Stimulated activated CD8-positive, alpha-beta memory T cell treated with anti-CD3 and anti-CD28 coated beads, Interleukin-7, amount 100 ng/mL, for 48 hours (primary cell): ENCODE measurements at regions not wholly inside any gene's neighbourhood (a gene's known extent, or its start where the extent isn't known, plus 50 kb on each side); places are given as distances from the start of the nearest gene placed in this dataset.

Experiments used
- DNase-seq, 2 donors: peaks; one replicate each; pipeline ENCODE4 v3.0.0-alpha.2; 2020; ENCODE audit warnings: low read depth in 1 of 2; ENCODE audit errors: extremely low read depth in 1 of 2

DNA sequence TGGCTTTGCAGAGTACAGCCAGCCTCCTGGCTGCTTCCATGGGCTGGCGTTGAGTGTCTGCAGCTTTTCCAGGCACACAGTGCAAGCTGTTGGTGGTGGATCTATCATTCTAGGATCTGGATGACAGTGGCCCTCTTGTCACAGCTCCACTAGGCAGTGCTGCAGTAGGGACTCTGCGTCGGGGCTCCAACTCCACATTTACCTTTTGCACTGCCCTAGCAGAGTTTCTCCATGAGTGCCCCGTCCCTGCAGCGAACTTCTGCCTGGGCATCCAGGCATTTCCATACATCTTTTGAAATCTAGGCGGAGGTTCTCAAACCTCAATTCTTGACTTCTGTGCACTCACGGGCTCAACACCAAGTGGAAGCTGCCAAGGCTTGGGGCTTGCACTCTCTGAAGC, 1697.3 kb upstream of the MIR17HG start:
- no peak for DNase-seq

DNA sequence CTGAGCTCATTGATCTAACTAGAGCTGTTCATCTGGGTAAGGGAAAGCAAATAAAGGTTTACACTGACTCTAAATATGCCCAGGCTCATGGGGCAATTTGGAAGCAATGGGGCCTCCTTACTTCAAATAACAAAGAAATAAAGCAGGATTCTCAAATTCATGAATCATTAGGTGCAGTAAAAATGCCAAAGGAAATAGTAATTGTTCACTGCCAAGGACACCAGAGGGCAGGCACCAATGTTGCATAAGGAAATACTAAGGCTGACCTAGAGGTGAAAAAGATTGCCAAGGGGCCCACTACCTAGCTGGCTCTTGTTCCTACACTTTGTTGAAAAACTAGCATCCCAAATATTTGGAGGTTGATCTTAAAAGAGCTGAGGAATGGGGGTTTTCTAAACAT, 1686.7 kb upstream of the MIR17HG start:
- DNase-seq = no peak

DNA sequence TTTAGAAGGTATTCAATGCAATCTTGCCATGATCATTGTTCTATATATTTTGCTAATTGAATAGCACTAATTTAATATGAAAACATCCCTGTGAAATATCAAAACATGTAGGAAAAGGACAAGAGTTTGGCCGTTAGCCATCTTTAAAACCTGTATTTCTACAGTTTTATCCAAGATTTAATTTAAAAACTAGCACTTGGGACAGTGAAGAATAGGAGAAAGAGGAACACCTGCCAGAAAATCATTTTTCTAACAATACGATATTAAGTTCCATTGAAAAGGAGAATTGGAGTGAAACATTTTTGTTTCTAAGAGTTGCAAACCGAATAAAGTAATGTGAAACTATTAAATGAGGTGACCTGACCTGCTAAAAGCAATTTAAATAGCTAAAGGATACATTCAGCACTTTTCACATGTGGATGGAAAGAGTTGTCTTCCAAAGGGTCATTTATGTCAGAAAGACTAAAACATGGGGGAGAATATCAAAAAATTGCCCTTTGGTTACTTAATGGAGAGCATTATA, 1673.6 kb upstream of the MIR17HG start:
- no peak for DNase-seq

DNA sequence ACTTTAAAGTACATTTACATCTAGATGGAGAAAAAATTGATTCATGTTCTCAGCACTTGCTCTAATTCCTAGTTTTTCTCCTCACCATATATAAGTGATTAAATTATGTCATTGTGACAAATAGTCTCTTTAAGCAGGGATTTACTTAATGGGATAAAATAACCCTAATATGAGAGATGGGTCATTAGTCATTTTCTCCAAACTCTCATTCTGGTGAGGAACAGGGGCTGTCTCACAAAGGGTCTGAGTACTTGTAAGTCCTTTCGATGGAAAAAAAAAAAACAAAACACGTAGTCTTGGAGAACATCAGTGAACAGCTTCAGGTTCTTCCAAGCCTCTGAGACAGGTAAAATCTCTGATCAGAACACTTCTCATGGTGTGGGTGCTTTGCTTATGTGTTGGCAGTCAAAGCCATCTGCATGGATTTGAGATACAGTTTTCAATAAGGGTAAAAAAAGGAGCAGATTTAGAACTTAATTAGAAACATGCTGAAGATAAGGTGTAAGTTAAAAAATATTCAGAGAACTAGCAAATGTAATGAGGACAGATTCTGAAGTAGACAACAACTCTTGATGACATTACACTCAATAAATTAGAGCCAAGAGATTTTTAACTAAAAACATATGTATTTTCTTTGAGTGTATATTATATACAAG, 1668.9 kb upstream of the MIR17HG start:
- no peak for DNase-seq

DNA sequence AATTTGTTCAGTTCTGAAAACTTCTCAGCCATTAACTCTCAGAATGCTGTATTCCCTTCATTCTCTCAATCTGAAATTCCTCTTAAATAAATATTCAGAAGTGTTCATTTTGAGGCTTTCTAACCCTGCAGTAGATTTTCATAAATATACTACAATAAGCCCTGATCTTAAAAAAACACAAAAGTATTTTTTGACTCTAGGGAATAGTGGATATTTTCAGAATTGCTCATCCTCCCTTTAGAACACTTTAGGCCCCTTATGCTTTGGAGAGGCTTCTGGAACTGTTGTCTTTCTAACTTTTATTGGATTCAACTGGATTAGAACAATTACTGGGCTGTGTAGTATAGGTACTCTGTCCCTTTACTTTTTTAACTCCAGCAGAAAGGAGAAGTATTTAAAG, 1662.6 kb upstream of the MIR17HG start:
- DNase-seq = no peak

DNA sequence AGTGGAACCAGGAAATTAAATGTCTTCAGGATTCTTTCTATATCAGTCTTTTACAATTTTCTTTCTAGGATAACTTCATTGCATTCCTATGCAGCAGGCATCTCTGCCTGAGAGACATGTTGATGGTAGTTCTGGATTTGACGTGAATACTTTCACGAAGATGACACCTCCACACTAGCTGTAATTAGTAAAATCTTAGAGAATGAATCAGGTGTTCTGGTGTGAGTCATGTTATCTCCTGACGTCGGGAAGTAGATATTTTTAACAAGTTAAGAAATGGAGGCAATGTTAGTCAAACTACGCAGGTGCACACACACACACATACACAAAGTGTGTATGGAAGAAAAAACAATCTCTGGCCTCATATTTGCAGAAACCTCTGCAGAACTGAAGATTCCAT, 1661.3 kb upstream of the MIR17HG start:
- no peak for DNase-seq

DNA sequence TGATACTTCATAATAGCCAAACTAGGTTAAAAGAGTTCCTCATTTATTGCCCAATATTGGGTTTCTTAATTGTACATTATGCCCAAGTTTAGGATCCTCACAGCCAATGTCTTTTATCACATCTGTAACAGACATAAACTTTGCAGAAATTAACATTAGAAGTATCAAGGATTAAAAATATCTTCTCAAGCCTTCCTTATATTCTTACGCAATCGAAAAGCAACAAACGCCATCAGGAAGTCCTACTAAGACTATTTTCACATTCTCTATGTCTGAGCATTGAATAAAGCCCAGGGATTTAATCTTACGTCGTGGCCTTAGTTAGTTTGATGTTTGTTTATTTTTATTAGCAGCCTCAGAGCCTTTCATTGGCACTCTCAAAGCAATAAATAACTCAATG, 1660.4 kb upstream of the MIR17HG start:
- DNase-seq = no peak

DNA sequence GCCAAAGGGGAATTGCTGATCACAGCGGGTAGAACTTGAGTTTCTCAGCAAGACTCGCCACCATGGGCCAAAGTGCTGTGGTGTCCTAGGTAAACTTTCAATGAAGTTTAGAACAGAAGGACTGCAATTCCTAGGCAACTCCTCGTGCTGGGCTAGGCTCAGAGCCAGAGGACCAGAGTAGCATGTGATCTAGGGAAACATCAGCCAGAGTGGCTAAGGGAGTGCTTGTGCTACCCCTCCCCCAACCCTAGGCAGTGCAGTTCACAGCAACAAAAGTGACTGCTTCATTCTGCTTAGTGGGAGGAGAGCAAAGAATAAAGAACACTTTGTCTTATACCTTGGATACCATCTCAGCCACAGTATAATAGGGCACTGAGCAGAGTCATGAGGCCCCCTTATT, 1658.6 kb upstream of the MIR17HG start:
- no peak for DNase-seq

DNA sequence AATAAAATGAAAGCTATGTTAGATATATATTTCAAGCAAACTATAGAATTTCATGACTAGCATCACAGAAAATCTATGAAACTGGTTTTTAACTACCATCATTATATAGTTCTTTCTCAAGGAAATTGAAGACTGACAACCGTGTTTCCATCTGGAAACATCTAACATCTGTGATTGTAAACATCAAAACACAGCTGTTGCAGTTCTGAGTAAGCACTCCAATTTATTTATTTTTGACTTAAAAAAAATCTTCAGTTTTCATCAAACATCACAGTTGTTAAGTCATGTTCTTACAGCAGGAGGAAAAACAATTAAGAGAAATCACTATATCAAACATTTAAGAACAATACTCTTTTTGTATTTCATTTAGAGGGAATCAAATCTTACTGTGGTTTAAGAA, 1653.0 kb upstream of the MIR17HG start:
- DNase-seq = no peak

DNA sequence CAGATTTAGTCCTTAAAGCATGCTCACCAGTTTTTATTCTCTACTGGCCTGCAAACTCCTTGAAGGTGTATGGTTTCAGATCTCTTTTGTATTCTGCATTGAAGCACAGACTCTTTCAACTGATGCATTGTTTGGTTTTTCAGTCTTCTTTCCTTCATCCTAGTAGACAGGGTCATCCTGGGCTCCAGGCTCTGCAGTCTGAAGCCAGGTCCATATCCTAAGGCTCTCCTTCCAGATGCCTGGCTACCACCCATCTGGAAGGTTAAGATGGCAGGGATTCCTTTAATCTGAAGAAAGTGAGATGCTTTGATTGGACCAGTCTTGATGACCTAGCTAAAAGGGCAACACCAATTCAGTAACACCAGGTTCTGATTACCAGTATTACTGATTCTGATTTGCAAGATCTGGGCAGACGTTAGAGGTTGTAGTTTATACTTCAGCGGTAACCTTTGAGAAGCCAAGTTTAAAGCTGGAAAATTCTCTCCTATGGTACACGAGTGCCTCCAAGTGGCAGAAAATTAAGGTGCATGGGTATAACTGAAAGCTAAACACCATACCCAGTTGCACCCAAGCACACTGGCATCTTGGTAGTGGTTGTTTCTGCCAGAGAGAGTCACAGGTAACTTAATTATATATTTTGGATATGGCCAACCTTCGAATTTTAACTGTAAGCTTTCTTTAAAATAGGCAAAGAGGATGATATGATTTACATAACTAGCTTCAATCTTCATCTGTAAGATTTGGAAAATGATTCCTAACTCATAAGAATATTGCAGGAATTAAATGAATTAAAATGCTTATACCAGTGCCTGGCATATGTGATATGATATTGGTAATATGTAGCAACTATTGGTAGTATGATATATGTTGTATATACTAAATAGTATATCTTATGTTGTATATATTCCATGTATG, 1651.9 kb upstream of the MIR17HG start:
- no peak for DNase-seq

DNA sequence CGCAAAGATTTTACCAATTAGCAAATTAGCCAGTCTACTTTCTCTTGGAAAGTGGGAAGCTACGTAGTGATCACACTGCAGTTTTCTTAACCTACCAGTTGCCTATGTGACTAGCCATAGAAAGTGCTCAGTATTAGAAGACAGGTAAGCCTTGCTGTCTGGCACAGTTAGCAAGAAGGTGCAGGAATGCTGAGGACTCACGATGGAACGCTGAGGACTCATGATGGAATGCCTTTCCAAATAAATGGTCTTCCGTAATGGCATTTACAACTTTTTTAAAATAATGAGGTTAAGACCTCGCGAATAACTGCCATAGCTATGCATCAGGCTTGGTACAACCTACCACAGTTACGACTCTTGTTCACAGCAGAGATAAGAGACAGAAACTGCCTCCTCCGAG, 1645.6 kb upstream of the MIR17HG start:
- DNase-seq = no peak

DNA sequence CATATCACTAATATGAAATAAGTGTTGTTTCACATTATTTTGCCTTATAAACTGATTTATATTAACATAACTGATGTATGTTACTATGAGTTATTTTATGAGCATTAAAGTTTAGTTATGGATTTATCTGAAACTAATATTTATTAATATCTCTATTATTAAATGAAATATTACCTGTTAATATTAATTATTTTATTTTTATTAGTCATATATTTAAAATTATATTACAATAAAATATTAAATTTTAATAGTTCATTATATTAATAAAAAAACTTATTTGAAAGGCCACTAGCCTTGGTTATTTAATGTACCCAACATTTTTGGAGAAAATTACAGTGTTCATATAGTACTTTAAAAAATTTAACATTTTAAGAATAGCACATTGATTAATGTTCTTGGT, 1643.4 kb upstream of the MIR17HG start:
- DNase-seq = no peak

DNA sequence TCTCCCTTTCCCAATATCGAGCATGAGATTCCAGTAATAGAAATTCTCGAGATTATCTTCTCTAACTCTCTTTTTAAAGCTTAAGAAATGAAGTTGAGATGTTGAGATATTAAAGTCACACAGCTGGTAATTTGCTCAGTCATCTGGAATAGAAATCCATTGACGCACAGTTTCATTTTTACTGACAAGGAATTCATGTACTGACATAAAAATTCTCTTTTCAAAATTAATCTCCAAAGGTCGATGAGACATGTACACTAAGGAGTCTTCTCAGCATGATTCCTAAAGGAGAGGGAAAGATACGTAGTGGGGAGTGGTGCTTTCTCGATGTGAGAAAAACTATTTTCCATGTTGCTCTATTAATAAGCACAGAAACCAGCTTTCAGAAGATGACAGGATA, 1639.5 kb upstream of the MIR17HG start:
- DNase-seq = no peak

DNA sequence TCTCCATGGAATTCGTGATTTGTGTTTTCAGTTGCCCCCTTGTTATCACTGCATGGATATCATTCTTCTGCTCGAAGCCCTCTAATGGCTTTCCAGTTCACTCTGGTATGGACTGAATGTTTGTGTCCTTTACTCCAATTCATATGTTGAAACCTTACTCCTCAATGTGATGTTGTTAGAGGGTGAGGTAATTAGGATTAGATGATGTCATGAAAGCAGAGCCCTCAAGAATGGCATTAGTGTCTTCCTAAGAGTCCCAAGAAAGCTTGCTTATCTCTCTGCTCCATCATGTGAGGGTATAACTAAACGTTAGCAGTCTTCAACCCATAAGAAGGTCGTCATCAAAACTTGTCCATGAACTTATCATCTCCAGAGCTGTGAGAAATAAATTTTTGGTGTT, 1626.3 kb upstream of the MIR17HG start:
- no peak for DNase-seq

DNA sequence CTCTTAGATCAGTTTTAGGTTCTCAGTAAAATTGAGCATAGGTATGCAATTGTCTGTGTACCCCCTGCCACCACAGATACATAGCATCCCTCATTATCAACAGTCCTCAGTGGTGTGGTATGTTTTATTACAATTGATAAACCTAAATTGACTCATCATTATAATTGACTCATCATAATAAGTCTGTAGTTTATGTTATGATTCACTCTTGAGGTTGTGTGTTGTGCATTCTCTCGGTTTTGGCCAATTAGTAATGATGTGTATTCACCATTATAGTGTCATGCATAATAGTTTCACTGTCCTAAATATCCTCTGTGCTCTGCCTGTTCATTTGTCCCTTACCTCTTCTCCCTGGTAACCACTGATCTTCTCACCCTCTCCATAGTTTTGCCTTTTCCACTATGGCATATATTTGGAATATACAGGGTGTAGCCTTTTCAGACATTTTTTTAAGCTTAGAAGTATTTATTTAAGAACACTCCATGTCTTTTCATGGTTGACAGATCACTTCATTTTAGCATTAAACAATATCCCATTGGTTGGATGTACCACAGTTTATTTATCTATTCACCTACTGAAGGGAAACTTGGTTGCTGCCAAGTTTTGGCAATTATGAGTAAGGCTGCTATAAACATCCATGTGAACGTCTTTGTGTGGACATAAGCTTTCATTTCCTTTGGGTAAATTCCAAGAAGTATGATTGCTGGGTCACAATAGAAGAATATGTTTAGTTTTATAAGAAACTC, 1620.6 kb upstream of the MIR17HG start:
- no peak for DNase-seq

DNA sequence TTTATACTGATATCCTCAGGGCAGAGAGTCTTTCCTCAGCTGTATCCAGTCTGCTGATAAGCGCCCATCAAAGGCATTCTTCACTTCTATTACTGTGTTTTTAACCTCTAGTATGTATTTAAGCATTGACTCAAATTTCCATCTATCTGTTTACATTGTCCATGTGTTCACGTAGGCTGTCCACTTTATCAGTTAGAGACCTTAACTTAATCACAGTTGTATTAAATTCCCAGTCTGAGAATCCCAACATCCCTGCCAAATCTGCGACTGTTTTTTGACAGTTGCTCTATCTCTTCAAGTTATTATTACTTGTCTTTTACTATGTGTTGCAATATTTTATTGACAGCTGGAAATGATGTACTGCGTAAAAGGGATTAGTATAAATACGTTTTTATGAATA, 1613.7 kb upstream of the MIR17HG start:
- DNase-seq = no peak

DNA sequence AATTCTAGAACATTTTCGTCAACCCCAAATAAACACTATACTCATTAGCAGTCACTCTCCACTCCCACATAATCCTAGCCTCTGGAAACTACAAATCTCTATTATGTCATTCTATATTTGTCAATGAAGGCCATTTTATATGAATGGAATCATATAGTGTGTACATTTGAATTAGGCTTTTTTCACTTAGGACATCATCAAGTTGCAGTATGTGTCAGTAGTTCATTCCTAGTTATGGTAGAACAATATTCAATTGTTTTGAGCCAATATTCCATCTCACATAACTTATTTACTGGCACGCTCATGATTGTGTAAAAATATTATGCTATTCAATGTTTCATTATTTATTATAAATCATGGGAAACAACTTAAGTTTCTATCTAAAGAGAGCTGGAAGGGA, 1610.4 kb upstream of the MIR17HG start:
- no peak for DNase-seq

DNA sequence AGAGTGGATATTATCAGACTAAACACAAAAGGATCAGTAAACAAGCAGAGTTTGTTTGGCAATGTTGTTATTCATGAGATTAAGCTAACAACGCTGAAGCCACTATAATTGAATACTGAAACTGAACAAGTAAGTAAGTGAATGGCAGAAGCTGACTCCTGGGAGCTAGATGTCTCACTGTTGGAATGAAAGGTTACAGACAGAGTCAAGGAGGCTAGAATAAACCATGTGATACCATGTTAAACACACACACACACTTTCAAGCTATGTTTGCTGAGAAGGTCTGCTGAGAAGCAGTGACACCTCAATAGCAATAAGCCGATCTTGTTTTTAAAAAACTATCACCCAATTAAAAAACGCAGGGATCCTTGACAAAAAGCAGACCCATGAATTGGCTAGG, 1609.4 kb upstream of the MIR17HG start:
- DNase-seq = no peak

DNA sequence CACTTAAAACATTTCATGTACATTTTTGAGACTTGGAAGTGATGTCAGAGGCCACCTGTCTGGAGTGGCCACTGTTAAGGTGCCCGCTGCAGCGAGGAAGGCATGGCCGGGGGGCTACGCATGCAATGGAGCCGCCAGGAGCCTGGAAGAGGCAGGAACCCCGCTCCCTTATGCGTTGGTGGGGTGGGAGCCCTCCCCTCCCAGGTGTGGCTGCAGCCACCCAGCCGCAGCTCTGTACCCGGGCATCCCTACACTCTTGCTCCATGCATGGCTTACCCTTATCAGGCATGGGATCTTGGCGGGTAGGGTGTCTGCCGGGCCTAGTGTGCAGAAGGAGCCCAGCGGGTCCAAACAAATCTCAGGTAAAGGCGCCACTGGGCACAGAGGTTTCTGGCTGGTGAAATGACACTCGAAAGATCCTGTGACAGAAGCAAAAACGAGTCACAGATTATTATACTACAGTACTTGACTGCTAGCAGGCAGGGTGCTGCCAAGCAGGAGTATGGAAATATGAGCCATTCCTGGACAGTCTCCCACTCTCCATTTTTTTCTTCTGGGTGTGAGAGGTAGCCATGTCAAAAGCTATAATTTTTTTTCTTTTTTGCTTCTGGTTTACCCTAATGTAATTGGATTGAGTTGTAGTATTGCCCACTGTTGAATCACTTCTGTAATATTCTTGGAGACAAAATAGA, 1606.3 kb upstream of the MIR17HG start:
- no peak for DNase-seq

DNA sequence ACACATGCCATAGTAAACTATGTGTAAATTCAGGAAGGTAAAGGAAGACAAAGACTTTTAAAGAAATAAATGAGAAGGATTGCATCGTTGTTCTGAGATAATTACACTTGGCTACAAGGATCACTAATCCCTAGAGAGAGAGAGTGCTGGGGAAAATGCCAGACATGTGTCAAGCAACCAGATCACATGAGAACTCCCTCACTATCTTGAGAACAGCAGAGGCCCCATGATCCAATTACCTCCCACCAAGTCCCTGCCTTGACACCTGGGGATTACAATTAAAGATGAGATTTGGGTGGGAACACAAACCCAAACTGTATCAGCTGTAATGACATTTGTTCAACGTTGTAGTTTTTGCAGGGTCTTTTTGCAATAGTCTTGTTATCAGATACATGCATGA, 1600.9 kb upstream of the MIR17HG start:
- no peak for DNase-seq

DNA sequence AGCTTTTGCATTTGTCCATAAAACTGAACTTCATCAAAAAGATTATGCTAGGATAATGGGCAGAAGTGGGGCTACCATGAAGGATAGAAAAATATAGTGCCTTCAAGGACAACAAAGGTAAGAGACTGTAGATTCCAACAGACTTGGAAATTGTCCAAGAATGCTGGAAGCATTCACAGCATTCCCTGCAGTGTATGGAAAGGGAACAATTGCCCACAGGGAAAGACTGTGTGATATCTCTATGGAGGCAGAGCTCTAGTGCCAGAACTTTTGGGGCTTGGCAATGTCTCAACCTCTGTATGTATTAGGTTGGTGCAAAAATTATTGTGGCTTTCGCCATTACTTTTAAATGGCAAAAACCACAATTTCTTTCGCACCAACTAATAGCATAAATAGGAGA, 1598.8 kb upstream of the MIR17HG start:
- DNase-seq = no peak
